Ovary (tissue), 7 donors: ENCODE measurements at regions not wholly inside any gene's neighbourhood (a gene's known extent, or its start where the extent isn't known, plus 50 kb on each side); places are given as distances from the start of the nearest gene placed in this dataset.

Experiments used
- DNase-seq, 5 donors: peaks; one replicate each; pipeline ENCODE4 v3.0.0-alpha.2; 2019 to 2020
- H3K27ac ChIP-seq, 2 donors: fragments of 200-600 bp; one replicate each; pipeline versions ENCODE4 v1.5.1 to v1.8.0; 2019 to 2022
- H3K27me3 ChIP-seq: fragments of 200-600 bp; one replicate; pipeline ENCODE4 v1.8.0; 2022
- H3K36me3 ChIP-seq: fragments of 200-600 bp; sonication (generic); one replicate; pipeline ENCODE4 v1.5.1; 2019
- H3K4me1 ChIP-seq: one replicate; pipeline ENCODE4 v1.8.1; 2013; ENCODE audit warnings: mild to moderate bottlenecking, moderate library complexity; ENCODE audit not compliant: insufficient read depth
- H3K4me3 ChIP-seq: fragments of 200-600 bp; sonication (generic); one replicate; pipeline ENCODE4 v1.5.1; 2017
- H3K9me3 ChIP-seq, 2 donors: fragments of 200-600 bp in 1 of 2; sonication (generic) in 1 of 2; one replicate each; pipeline versions ENCODE4 v1.5.1 to v1.8.1; 2013 to 2019; ENCODE audit warnings: mild to moderate bottlenecking in 1 of 2, moderate library complexity in 1 of 2
- CTCF ChIP-seq, 3 donors: fragments of 450-650 bp in 2 of 3; fragments of 200-600 bp in 1 of 3; IDR thresholded peaks; one replicate each; pipeline versions ENCODE4 v1.5.1 to v1.8.0; 2016 to 2022; ENCODE audit warnings: antibody characterized with exemption in 3 of 3, mild to moderate bottlenecking in 1 of 3
- EP300 ChIP-seq: sonication (generic); formaldehyde crosslinking; IDR thresholded peaks from one replicate; pipeline ENCODE4 v1.6.1; 2017; ENCODE audit warnings: antibody characterized with exemption
- POLR2A ChIP-seq: fragments of 450-650 bp; IDR thresholded peaks from one replicate; pipeline ENCODE4 v1.6.1; 2017; ENCODE audit warnings: antibody characterized with exemption, mild to moderate bottlenecking, moderate library complexity
- whole genome bisulfite sequencing, 3 donors: extraction: QIAGEN DNeasy Blood & Tissue Kit in 1 of 3; methylation state at CpG; one replicate each; pipeline versions ENCODE4 v1.1.5 to v1.1.7; 2013 to 2017; 5-methylcytosine and 5-hydroxymethylcytosine counted together
- intact Hi-C, 4 donors: fragments of 100-400 bp; cut with DNase I; formaldehyde crosslinking; loops; one replicate each; pipeline versions ENCODE4 v1.11.0 to v1.15.1; 2022 to 2023
- donor health status: DM: no; HTN: no; CAD: no; lungs with moderate emphysema.
- donor health status: DM: no; HTN: no; CAD: no.
- donor health status: Bipolar disorder and iron deficiency.
- donor health status: DM: no; HTN: no; CAD: no.
- donor health status: DM: yes; HTN: yes; CAD: no.

DNA sequence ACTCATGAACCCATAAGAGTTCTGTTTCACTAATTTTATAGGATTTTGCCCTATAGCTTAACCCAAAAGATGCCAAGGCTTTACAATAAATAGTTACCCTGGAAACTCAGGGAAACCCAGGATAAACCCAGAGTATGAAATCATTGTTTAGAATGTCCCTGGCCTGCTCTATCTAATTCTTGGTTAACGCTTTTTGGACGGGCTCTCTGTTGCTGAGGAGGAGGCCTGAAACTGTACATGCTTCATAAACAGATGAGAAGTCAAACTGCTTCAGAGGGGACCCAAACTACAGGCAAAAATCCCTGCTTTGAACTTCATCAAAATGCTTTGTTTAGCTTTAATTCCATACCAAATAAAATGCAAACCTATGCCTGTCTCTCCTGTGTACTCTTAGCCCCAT, 291.9 kb downstream of the SH3GL2 start:
- H3K27me3 ChIP-seq, result no peaks in the 10 kb centered on the region
- no peaks in the 10 kb centered on the region for H3K36me3 ChIP-seq
- DNase-seq, result no peak
- no peak overlapping the region for H3K4me3 ChIP-seq
- no peak overlapping the region for H3K27ac ChIP-seq
- no peaks in the 10 kb centered on the region for H3K9me3 ChIP-seq
- H3K4me1 ChIP-seq, result no peaks in the 10 kb centered on the region
- TF ChIP-seq POLR2A, result no peak
- TF ChIP-seq EP300, result no peak
- no peak for TF ChIP-seq CTCF (IDR thresholded peaks at IDR 0.05)
- intact Hi-C loops, result no loop called here
- WGBS, 3 donors, result 37 to 47% (median 47%) methylated on average over 2 of the region's 2 CpGs

DNA sequence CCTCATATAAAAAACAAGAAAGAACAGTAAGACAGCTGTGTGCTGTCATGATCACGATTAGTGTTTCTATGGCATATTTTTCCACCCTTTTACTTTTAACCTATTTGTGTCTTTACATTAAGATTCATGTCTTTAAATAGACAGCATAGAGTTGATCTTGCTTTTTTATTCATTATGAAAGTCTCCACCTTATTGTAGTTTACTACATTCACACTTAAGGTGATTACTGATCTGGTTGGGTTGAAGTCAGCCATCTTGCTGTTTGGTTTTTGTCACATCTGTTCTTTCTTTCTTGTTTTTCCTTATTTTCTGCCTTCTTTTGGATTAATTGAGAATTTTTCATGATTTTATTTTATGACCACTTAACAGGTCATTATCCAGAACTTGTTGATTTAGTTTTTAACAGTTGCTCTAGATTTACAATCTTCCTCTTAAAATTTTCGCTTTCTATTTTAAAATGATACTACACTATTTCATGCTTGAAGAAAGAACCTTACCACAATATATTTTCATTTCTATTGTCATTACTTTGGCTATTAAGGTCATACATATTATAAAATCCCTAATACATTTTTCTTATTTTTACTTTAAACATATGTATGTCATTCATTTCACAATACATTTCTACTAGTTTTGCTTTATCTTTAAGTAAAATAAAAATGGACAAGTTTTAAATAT, 292.5 kb downstream of the SH3GL2 start:
- Histone ChIP-seq H3K27ac (no peak overlapping the region), H3K4me1 (no peaks in the 10 kb centered on the region), H3K36me3 (no peaks in the 10 kb centered on the region), H3K9me3 (no peaks in the 10 kb centered on the region), H3K27me3 (no peaks in the 10 kb centered on the region), H3K4me3 (no peak overlapping the region)
- whole genome bisulfite sequencing, 3 donors, result 64 to 69% (median 66%) methylated on average over 2 of the region's 2 CpGs
- no peak for DNase-seq
- intact Hi-C loops, result no loop called here
- TF ChIP-seq POLR2A, result no peak
- TF ChIP-seq EP300, result no peak
- no peak for TF ChIP-seq CTCF (IDR thresholded peaks at IDR 0.05)

DNA sequence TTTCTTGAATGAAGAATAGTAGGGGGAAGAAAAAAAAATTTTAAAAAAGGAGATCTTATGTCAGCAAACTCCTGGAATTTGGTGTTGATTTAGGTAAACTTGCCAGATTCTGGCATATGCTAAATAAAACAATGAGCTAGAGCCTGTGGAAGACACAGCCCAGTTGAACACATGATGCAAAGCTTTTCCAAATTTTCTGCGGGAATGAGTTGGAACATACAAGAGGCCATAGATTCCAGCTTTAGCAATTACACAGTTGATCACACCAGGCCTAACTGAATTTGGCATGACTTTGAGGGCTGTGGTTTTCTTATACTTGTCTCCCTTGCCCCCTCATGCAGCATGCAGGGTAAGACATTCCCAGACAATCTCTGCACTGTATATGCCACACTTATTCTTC, 297.0 kb downstream of the SH3GL2 start:
- Histone ChIP-seq H3K27me3 (no peaks in the 10 kb centered on the region), H3K9me3 (no peaks in the 10 kb centered on the region), H3K4me1 (no peaks in the 10 kb centered on the region), H3K4me3 (no peak overlapping the region), H3K27ac (no peak overlapping the region), H3K36me3 (no peaks in the 10 kb centered on the region)
- intact Hi-C loops, result no loop called here
- no peak for TF ChIP-seq POLR2A
- TF ChIP-seq CTCF (IDR thresholded peaks at IDR 0.05), result no peak
- no peak for TF ChIP-seq EP300
- no peak for DNase-seq
- 12 to 40% (median 22%) methylated on average over 1 of the region's 1 CpG for WGBS, 3 donors

- TF ChIP-seq CTCF (IDR thresholded peaks at IDR 0.05), result no peak
- TF ChIP-seq POLR2A, result no peak
- TF ChIP-seq EP300, result no peak
- no peak for DNase-seq
- WGBS, 3 donors, result 68 to 78% (median 70%) methylated on average over 3 of the region's 3 CpGs
- no peak overlapping the region for H3K4me3 ChIP-seq
- no peaks in the 10 kb centered on the region for H3K4me1 ChIP-seq
- intact Hi-C loops, result no loop called here
- no peaks in the 10 kb centered on the region for H3K27me3 ChIP-seq
- H3K36me3 ChIP-seq, result no peaks in the 10 kb centered on the region
- H3K27ac ChIP-seq, result no peak overlapping the region
- no peaks in the 10 kb centered on the region for H3K9me3 ChIP-seq
Observed at GRCh38 chr9:17876687-17877086, 297.8 kb downstream of the SH3GL2 start.
